Uterus (tissue), 3 donors: ENCODE measurements at regions not wholly inside any gene's neighbourhood (a gene's known extent, or its start where the extent isn't known, plus 50 kb on each side); places are given as distances from the start of the nearest gene placed in this dataset.

Experiments
- DNase-seq, 2 donors: peaks; one replicate each; pipeline ENCODE4 v3.0.0-alpha.2; 2019 to 2020
- H3K27ac ChIP-seq, 2 donors: fragments of 200-600 bp; sonication (generic); 1 replicate in 1 of 2; 2 replicates in 1 of 2; pipeline ENCODE4 v1.5.1; 2016 to 2018
- H3K27me3 ChIP-seq, 2 donors: fragments of 200-600 bp; sonication (generic); one replicate each; pipeline ENCODE4 v1.5.1; 2018 to 2019; ENCODE audit warnings: control low read depth in 1 of 2
- H3K36me3 ChIP-seq, 2 donors: fragments of 200-600 bp; sonication (generic); one replicate each; pipeline ENCODE4 v1.5.1; 2019; ENCODE audit warnings: control low read depth in 1 of 2
- H3K4me1 ChIP-seq, 2 donors: fragments of 200-600 bp; sonication (generic); one replicate each; pipeline ENCODE4 v1.5.1; 2018 to 2019; ENCODE audit warnings: control low read depth in 1 of 2
- H3K4me3 ChIP-seq, 2 donors: fragments of 200-600 bp; sonication (generic); 1 replicate in 1 of 2; 2 replicates in 1 of 2; pipeline ENCODE4 v1.5.1; 2018 to 2019; ENCODE audit warnings: mild to moderate bottlenecking in 1 of 2
- H3K9me3 ChIP-seq, 2 donors: fragments of 200-600 bp; sonication (generic); one replicate each; pipeline ENCODE4 v1.5.1; 2019; ENCODE audit warnings: control low read depth in 1 of 2
- CTCF ChIP-seq, 4 experiments: fragments of 200-600 bp in 2 of 4; fragments of 450-650 bp in 2 of 4; sonication (generic) in 2 of 4; IDR thresholded peaks; one replicate each; pipeline ENCODE4 v1.5.1; 2016 to 2019; ENCODE audit warnings: antibody characterized with exemption in 4 of 4, mild to moderate bottlenecking in 2 of 4, moderate library complexity in 1 of 4
- POLR2A ChIP-seq, 2 donors: fragments of 450-650 bp; IDR thresholded peaks; one replicate each; pipeline ENCODE4 v1.6.1; 2016; ENCODE audit warnings: antibody characterized with exemption in 2 of 2, mild to moderate bottlenecking in 1 of 2, moderate library complexity in 1 of 2
- intact Hi-C: fragments of 100-400 bp; cut with DNase I; formaldehyde crosslinking; loops from one replicate; pipeline ENCODE4 v1.15.1; 2023; ENCODE audit warnings: low total_unique reads
- donor health status: DM: yes; HTN: yes; CAD: no.

GRCh38 chr1:5291889-5292288, 637.5 kb downstream of the AJAP1 start:
- intact Hi-C loops: no loop called here

GRCh38 chr1:5287178-5288150, 633.1 kb downstream of the AJAP1 start:
- no peak for TF ChIP-seq POLR2A (IDR thresholded peaks at IDR 0.05)
- TF ChIP-seq CTCF (IDR thresholded peaks at IDR 0.05): no peak
- H3K36me3 ChIP-seq: no peaks in the 10 kb centered on the region
- H3K9me3 ChIP-seq: no peaks in the 10 kb centered on the region
- H3K4me1 ChIP-seq: no peaks in the 10 kb centered on the region
- no peaks in the 10 kb centered on the region for H3K27me3 ChIP-seq
- no peak overlapping the region for H3K27ac ChIP-seq
- intact Hi-C loops: no loop called here
- DNase-seq: no peak
- no peak overlapping the region for H3K4me3 ChIP-seq

More at GRCh38 chr1:5291889-5292288, 637.5 kb downstream of the AJAP1 start:
- H3K4me1 ChIP-seq: no peaks in the 10 kb centered on the region
- no peaks in the 10 kb centered on the region for H3K27me3 ChIP-seq
- no peak for TF ChIP-seq CTCF (IDR thresholded peaks at IDR 0.05)
- TF ChIP-seq POLR2A (IDR thresholded peaks at IDR 0.05): no peak
- H3K36me3 ChIP-seq: no peaks in the 10 kb centered on the region
- H3K4me3 ChIP-seq: no peak overlapping the region
- H3K27ac ChIP-seq: no peak overlapping the region
- DNase-seq: no peak
- no peaks in the 10 kb centered on the region for H3K9me3 ChIP-seq

GRCh38 chr1:5286244-5286643, 631.8 kb downstream of the AJAP1 start:
- no peak for DNase-seq
- no peaks in the 10 kb centered on the region for H3K4me1 ChIP-seq
- no peak overlapping the region for H3K4me3 ChIP-seq
- TF ChIP-seq CTCF (IDR thresholded peaks at IDR 0.05): no peak
- TF ChIP-seq POLR2A (IDR thresholded peaks at IDR 0.05): no peak
- H3K27me3 ChIP-seq: no peaks in the 10 kb centered on the region
- H3K36me3 ChIP-seq: no peaks in the 10 kb centered on the region
- H3K27ac ChIP-seq: no peak overlapping the region
- H3K9me3 ChIP-seq: no peaks in the 10 kb centered on the region
- intact Hi-C loops: no loop called here

- H3K27ac ChIP-seq: no peak overlapping the region
Measured at GRCh38 chr1:5274527-5274926, 620.1 kb downstream of the AJAP1 start.

More at GRCh38 chr1:5274527-5274926, 620.1 kb downstream of the AJAP1 start:
- Histone ChIP-seq H3K27me3 (no peaks in the 10 kb centered on the region), H3K36me3 (no peaks in the 10 kb centered on the region), H3K9me3 (no peaks in the 10 kb centered on the region), H3K4me3 (no peak overlapping the region), H3K4me1 (no peaks in the 10 kb centered on the region)
- DNase-seq: no peak
- TF ChIP-seq CTCF (IDR thresholded peaks at IDR 0.05): no peak
- TF ChIP-seq POLR2A (IDR thresholded peaks at IDR 0.05): no peak
- intact Hi-C loops: no loop called here
